Subcutaneous abdominal adipose tissue (tissue), 5 donors: ENCODE measurements at regions not wholly inside any gene's neighbourhood (a gene's known extent, or its start where the extent isn't known, plus 50 kb on each side); places are given as distances from the start of the nearest gene placed in this dataset.

Experiments used
- H3K27ac ChIP-seq: one replicate; pipeline ENCODE4 v1.7.0; 2013; ENCODE audit warnings: low read depth, mild to moderate bottlenecking, inconsistent platforms, low read length, moderate library complexity
- H3K27me3 ChIP-seq, 5 donors: one replicate each; pipeline ENCODE4 v1.7.0; 2013; ENCODE audit warnings: low read length in 5 of 5, inconsistent platforms in 1 of 5; ENCODE audit not compliant: control insufficient read depth in 5 of 5, insufficient read depth in 4 of 5
- H3K36me3 ChIP-seq, 5 donors: one replicate each; pipeline ENCODE4 v1.7.0; 2013; ENCODE audit warnings: low read length in 5 of 5; ENCODE audit not compliant: control insufficient read depth in 5 of 5, insufficient read depth in 5 of 5
- H3K4me1 ChIP-seq, 5 donors: one replicate each; pipeline ENCODE4 v1.7.0; 2013; ENCODE audit warnings: low read length in 5 of 5, mild to moderate bottlenecking in 3 of 5, moderate library complexity in 1 of 5; ENCODE audit not compliant: control insufficient read depth in 5 of 5, insufficient read depth in 5 of 5
- H3K4me3 ChIP-seq, 5 donors: one replicate each; pipeline ENCODE4 v1.7.0; 2013; ENCODE audit warnings: low read length in 5 of 5, low read depth in 1 of 5
- H3K9ac ChIP-seq, 5 donors: one replicate each; pipeline ENCODE4 v1.7.0; 2013; ENCODE audit warnings: low read length in 5 of 5, mild to moderate bottlenecking in 4 of 5, moderate library complexity in 3 of 5
- H3K9me3 ChIP-seq, 5 donors: one replicate each; pipeline ENCODE4 v1.7.0; 2013; ENCODE audit warnings: low read length in 5 of 5; ENCODE audit not compliant: control insufficient read depth in 5 of 5
- donor health status: healthy.
- donor health status: healthy.
- donor health status: healthy.
- donor health status: healthy.
- donor health status: healthy.

GRCh38 chr15:62428259-62428658, 263.2 kb upstream of the C2CD4B start:
- Histone ChIP-seq H3K4me1 (peaks cover 0 to 34% (median 27%) of the 10 kb centered on the region in 5 donors), H3K4me3 (no peak overlapping the region), H3K9me3 (no peaks in the 10 kb centered on the region), H3K9ac (no peak overlapping the region), H3K36me3 (no peaks in the 10 kb centered on the region), H3K27me3 (no peaks in the 10 kb centered on the region), H3K27ac (peak overlapping the region; percentile 62)

GRCh38 chr15:62428851-62429598, 263.9 kb upstream of the C2CD4B start:
- H3K9me3 ChIP-seq: no peaks in the 10 kb centered on the region
- no peaks in the 10 kb centered on the region for H3K36me3 ChIP-seq
- H3K4me1 ChIP-seq: peaks cover 0 to 39% (median 30%) of the 10 kb centered on the region in 5 donors
- peak overlapping the region; percentile 42 for H3K27ac ChIP-seq
- H3K9ac ChIP-seq: no peak overlapping the region
- no peaks in the 10 kb centered on the region for H3K27me3 ChIP-seq
- no peak overlapping the region for H3K4me3 ChIP-seq

- Histone ChIP-seq H3K27ac (peak overlapping the region; percentile 42), H3K4me3 (no peak overlapping the region), H3K9me3 (no peaks in the 10 kb centered on the region), H3K9ac (no peak overlapping the region), H3K36me3 (no peaks in the 10 kb centered on the region), H3K4me1 (peaks cover 0 to 39% (median 30%) of the 10 kb centered on the region in 5 donors), H3K27me3 (no peaks in the 10 kb centered on the region)
Measured at GRCh38 chr15:62430056-62430455, 265.0 kb upstream of the C2CD4B start.

- Histone ChIP-seq H3K9me3 (no peaks in the 10 kb centered on the region), H3K36me3 (no peaks in the 10 kb centered on the region), H3K27me3 (no peaks in the 10 kb centered on the region), H3K4me1 (peaks cover 0 to 39% (median 30%) of the 10 kb centered on the region in 5 donors), H3K4me3 (no peak overlapping the region), H3K27ac (peak overlapping the region; percentile 91), H3K9ac (no peak overlapping the region)
Measured at GRCh38 chr15:62430552-62430951, 265.5 kb upstream of the C2CD4B start.

GRCh38 chr15:62431008-62431797, 266.1 kb upstream of the C2CD4B start:
- Histone ChIP-seq H3K4me3 (no peak overlapping the region), H3K9ac (no peak overlapping the region), H3K9me3 (no peaks in the 10 kb centered on the region), H3K36me3 (no peaks in the 10 kb centered on the region), H3K27ac (peak overlapping the region; percentile 91), H3K27me3 (no peaks in the 10 kb centered on the region), H3K4me1 (peaks cover 0 to 34% (median 25%) of the 10 kb centered on the region in 5 donors)

- Histone ChIP-seq H3K4me3 (no peak overlapping the region), H3K9me3 (no peaks in the 10 kb centered on the region), H3K9ac (no peak overlapping the region), H3K27me3 (no peaks in the 10 kb centered on the region), H3K36me3 (no peaks in the 10 kb centered on the region), H3K4me1 (peaks cover 0 to 31% (median 22%) of the 10 kb centered on the region in 5 donors), H3K27ac (peak overlapping the region; percentile 91)
Measured at GRCh38 chr15:62431817-62432216, 266.7 kb upstream of the C2CD4B start.

GRCh38 chr15:62432702-62433398, 267.8 kb upstream of the C2CD4B start:
- no peaks in the 10 kb centered on the region for H3K27me3 ChIP-seq
- no peaks in the 10 kb centered on the region for H3K36me3 ChIP-seq
- no peaks in the 10 kb centered on the region for H3K9me3 ChIP-seq
- H3K4me1 ChIP-seq: peaks cover 0 to 31% (median 15%) of the 10 kb centered on the region in 5 donors
- H3K27ac ChIP-seq: peak overlapping the region; percentile 91
- H3K9ac ChIP-seq: peak overlapping the region in 3 of 5 donors; percentile 7 to 51 (median 11)
- no peak overlapping the region for H3K4me3 ChIP-seq

GRCh38 chr15:62436235-62436634, 271.1 kb upstream of the C2CD4B start:
- Histone ChIP-seq H3K27me3 (no peaks in the 10 kb centered on the region), H3K36me3 (no peaks in the 10 kb centered on the region), H3K9me3 (no peaks in the 10 kb centered on the region), H3K9ac (no peak overlapping the region), H3K27ac (no peak overlapping the region), H3K4me3 (no peak overlapping the region), H3K4me1 (peaks cover 2 to 56% (median 42%) of the 10 kb centered on the region in 5 donors)

GRCh38 chr15:62437753-62438152, 272.7 kb upstream of the C2CD4B start:
- Histone ChIP-seq H3K27me3 (no peaks in the 10 kb centered on the region), H3K4me3 (no peak overlapping the region), H3K9me3 (no peaks in the 10 kb centered on the region), H3K36me3 (no peaks in the 10 kb centered on the region), H3K27ac (no peak overlapping the region), H3K9ac (no peak overlapping the region), H3K4me1 (peaks cover 2 to 44% (median 35%) of the 10 kb centered on the region in 5 donors)
